Gastroesophageal sphincter (tissue), 4 donors: ENCODE measurements at regions not wholly inside any gene's neighbourhood (a gene's known extent, or its start where the extent isn't known, plus 50 kb on each side); places are given as distances from the start of the nearest gene placed in this dataset.

Experiments used
- ATAC-seq: fragments of 150-250 bp; one replicate; pipeline ENCODE4 v1.9.1; 2016; ENCODE audit warnings: mild to moderate bottlenecking, moderate library complexity
- H3K27ac ChIP-seq, 4 donors: fragments of 200-600 bp; sonication (generic) in 3 of 4; 1 replicate in 3 of 4; 2 replicates in 1 of 4; pipeline ENCODE4 v1.5.1; 2016 to 2019
- H3K27me3 ChIP-seq: fragments of 200-600 bp; sonication (generic); one replicate; pipeline ENCODE4 v1.5.1; 2019
- H3K36me3 ChIP-seq, 2 donors: fragments of 200-600 bp; sonication (generic); one replicate each; pipeline ENCODE4 v1.5.1; 2019; ENCODE audit warnings: control low read depth in 1 of 2
- H3K4me1 ChIP-seq, 3 donors: fragments of 200-600 bp; sonication (generic); 1 replicate in 2 of 3; 2 replicates in 1 of 3; pipeline ENCODE4 v1.5.1; 2016 to 2019; ENCODE audit warnings: control low read depth in 2 of 3
- H3K4me3 ChIP-seq, 2 donors: fragments of 200-600 bp; sonication (generic); one replicate each; pipeline ENCODE4 v1.5.1; 2019; ENCODE audit warnings: mild to moderate bottlenecking in 1 of 2, moderate library complexity in 1 of 2
- H3K9me3 ChIP-seq, 3 donors: fragments of 200-600 bp; sonication (generic); one replicate each; pipeline ENCODE4 v1.5.1; 2017 to 2019; ENCODE audit warnings: control low read depth in 2 of 3
- CTCF ChIP-seq, 4 experiments: fragments of 200-600 bp in 2 of 4; fragments of 450-650 bp in 2 of 4; sonication (generic) in 1 of 4; IDR thresholded peaks; one replicate each; pipeline ENCODE4 v1.5.1; 2017 to 2019; ENCODE audit warnings: antibody characterized with exemption in 4 of 4, mild to moderate bottlenecking in 2 of 4, moderate library complexity in 2 of 4
- EP300 ChIP-seq: sonication (generic); formaldehyde crosslinking; IDR thresholded peaks from one replicate; pipeline ENCODE4 v1.6.1; 2017; ENCODE audit warnings: antibody characterized with exemption, mild to moderate bottlenecking
- POLR2A ChIP-seq, 2 donors: fragments of 450-650 bp; IDR thresholded peaks; one replicate each; pipeline ENCODE4 v1.6.1; 2017; ENCODE audit warnings: antibody characterized with exemption in 2 of 2, mild to moderate bottlenecking in 2 of 2, moderate library complexity in 1 of 2
- POLR2AphosphoS5 ChIP-seq: sonication (generic); formaldehyde crosslinking; IDR thresholded peaks from one replicate; pipeline ENCODE4 v1.6.1; 2017; ENCODE audit warnings: antibody characterized with exemption
- WGBS, 2 donors: methylation state at CpG; one replicate each; pipeline ENCODE4 v1.1.5; 2018; ENCODE audit warnings: low coverage in 1 of 2; 5-methylcytosine and 5-hydroxymethylcytosine counted together

GRCh38 chr2:104430852-104431251 lies 423.1 kb upstream of the POU3F3 start:
- no peaks in the 10 kb centered on the region for H3K4me1 ChIP-seq
- no peak for TF ChIP-seq POLR2A (IDR thresholded peaks at IDR 0.05)
- no peak for TF ChIP-seq CTCF (IDR thresholded peaks at IDR 0.05)
- no peak for TF ChIP-seq EP300
- TF ChIP-seq POLR2AphosphoS5: no peak

GRCh38 chr2:104431701-104432121 lies 422.2 kb upstream of the POU3F3 start:
- no peak for TF ChIP-seq CTCF (IDR thresholded peaks at IDR 0.05)
- peak; percentile 32 for TF ChIP-seq POLR2AphosphoS5
- no peak for TF ChIP-seq EP300
- Histone ChIP-seq H3K27ac (no peak overlapping the region), H3K4me3 (no peak overlapping the region), H3K27me3 (peaks cover 40% of the 10 kb centered on the region), H3K4me1 (no peaks in the 10 kb centered on the region), H3K9me3 (no peaks in the 10 kb centered on the region), H3K36me3 (no peaks in the 10 kb centered on the region)
- ATAC-seq: no peak
- whole genome bisulfite sequencing, 2 donors: 49 to 51% methylated on average over 7 of the region's 7 CpGs

More at GRCh38 chr2:104430852-104431251, 423.1 kb upstream of the POU3F3 start:
- peaks cover 36% of the 10 kb centered on the region for H3K27me3 ChIP-seq
- no peak overlapping the region for H3K27ac ChIP-seq
- ATAC-seq: no peak
- 86 to 97% methylated on average over 4 to 7 of the region's 7 CpGs for WGBS, 2 donors
- no peaks in the 10 kb centered on the region for H3K9me3 ChIP-seq
- H3K4me3 ChIP-seq: no peak overlapping the region
- H3K36me3 ChIP-seq: no peaks in the 10 kb centered on the region

- no peak overlapping the region for H3K4me3 ChIP-seq
- no peaks in the 10 kb centered on the region for H3K9me3 ChIP-seq
- no peak for ATAC-seq
- H3K27me3 ChIP-seq: peaks cover 40% of the 10 kb centered on the region
- no peak overlapping the region for H3K27ac ChIP-seq
- H3K36me3 ChIP-seq: no peaks in the 10 kb centered on the region
- 53 to 88% methylated on average over 3 to 5 of the region's 5 CpGs for WGBS, 2 donors
- H3K4me1 ChIP-seq: no peaks in the 10 kb centered on the region
- TF ChIP-seq POLR2A (IDR thresholded peaks at IDR 0.05) (no peak), POLR2AphosphoS5 (no peak), EP300 (no peak)
These were observed 421.5 kb upstream of the POU3F3 start for GRCh38 chr2:104432401-104432800.

GRCh38 chr2:104432991-104433390 lies 420.9 kb upstream of the POU3F3 start:
- Histone ChIP-seq H3K4me3 (no peak overlapping the region), H3K9me3 (no peaks in the 10 kb centered on the region), H3K27me3 (peaks cover 40% of the 10 kb centered on the region), H3K27ac (no peak overlapping the region), H3K36me3 (no peaks in the 10 kb centered on the region), H3K4me1 (no peaks in the 10 kb centered on the region)
- TF ChIP-seq POLR2AphosphoS5 (no peak), POLR2A (IDR thresholded peaks at IDR 0.05) (no peak), CTCF (IDR thresholded peaks at IDR 0.05) (no peak), EP300 (no peak)
- WGBS, 2 donors: 75 to 89% methylated on average over 2 of the region's 2 CpGs
- no peak for ATAC-seq

- ATAC-seq: no peak
- Histone ChIP-seq H3K27ac (no peak overlapping the region), H3K36me3 (no peaks in the 10 kb centered on the region), H3K4me3 (no peak overlapping the region), H3K9me3 (no peaks in the 10 kb centered on the region), H3K4me1 (no peaks in the 10 kb centered on the region), H3K27me3 (peaks cover 40% of the 10 kb centered on the region)
- WGBS, 2 donors: 67 to 83% methylated on average over 3 of the region's 3 CpGs
- no peak for TF ChIP-seq EP300
- no peak for TF ChIP-seq POLR2A (IDR thresholded peaks at IDR 0.05)
- no peak for TF ChIP-seq POLR2AphosphoS5
These were observed 420.3 kb upstream of the POU3F3 start for GRCh38 chr2:104433657-104434056.

GRCh38 chr2:104434318-104434792 lies 419.6 kb upstream of the POU3F3 start:
- Histone ChIP-seq H3K27ac (no peak overlapping the region), H3K27me3 (peaks cover 40% of the 10 kb centered on the region), H3K9me3 (no peaks in the 10 kb centered on the region), H3K4me1 (no peaks in the 10 kb centered on the region), H3K36me3 (no peaks in the 10 kb centered on the region), H3K4me3 (peak overlapping the region in 1 of 2 donors; percentile 8)
- WGBS, 2 donors: 7 to 8% methylated on average over 11 to 13 of the region's 13 CpGs
- TF ChIP-seq POLR2AphosphoS5 (no peak), CTCF (IDR thresholded peaks at IDR 0.05) (no peak), EP300 (no peak), POLR2A (IDR thresholded peaks at IDR 0.05) (no peak)
- no peak for ATAC-seq
